GM19328 (cell line): ENCODE measurements at regions not wholly inside any gene's neighbourhood (a gene's known extent, or its start where the extent isn't known, plus 50 kb on each side); places are given as distances from the start of the nearest gene placed in this dataset.

Source experiments
- ATAC-seq: cut with Tn5 transposase; IDR thresholded peaks from one replicate; pipeline ENCODE4 v1.9.1; 2021; ENCODE audit warnings: mild to moderate bottlenecking, moderate library complexity; ENCODE audit not compliant: unreplicated experiment

DNA sequence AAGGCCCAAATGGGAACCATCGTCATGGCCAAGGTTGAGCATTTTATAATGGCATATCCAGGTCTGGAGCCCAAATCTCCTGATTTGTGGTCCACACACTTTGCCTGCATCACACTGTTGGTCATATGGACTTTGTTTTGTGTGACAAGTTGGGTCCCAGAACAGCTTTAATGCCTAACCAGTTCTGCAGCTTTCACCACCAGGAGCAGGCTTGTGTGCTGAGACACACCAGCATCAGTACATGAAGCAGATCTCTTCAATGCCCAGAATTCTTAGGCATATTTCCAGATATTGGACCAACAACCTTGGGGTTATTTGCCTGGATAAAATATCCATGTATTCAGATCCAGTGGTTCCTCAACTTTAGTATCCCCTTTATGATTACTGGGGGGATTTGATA lies 371.3 kb downstream of the FBXW7 start:
- no peak for ATAC-seq

DNA sequence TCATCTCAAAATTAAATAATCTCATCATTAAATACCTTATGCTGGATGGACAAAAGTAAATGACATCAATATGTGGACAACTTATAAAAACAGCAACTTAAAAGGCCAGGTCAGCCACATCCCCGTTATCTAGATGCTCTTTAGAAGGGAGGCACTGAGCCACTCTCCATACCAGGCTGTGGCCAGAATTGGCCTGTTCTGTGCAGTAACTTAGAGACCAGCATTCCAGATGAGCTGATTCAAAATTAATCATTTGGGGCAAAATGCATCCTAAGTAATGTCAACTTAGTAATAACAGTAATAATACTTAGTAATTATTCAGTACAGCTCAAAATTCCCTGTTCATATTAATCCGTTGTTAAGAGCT lies 373.6 kb downstream of the FBXW7 start:
- no peak for ATAC-seq

DNA sequence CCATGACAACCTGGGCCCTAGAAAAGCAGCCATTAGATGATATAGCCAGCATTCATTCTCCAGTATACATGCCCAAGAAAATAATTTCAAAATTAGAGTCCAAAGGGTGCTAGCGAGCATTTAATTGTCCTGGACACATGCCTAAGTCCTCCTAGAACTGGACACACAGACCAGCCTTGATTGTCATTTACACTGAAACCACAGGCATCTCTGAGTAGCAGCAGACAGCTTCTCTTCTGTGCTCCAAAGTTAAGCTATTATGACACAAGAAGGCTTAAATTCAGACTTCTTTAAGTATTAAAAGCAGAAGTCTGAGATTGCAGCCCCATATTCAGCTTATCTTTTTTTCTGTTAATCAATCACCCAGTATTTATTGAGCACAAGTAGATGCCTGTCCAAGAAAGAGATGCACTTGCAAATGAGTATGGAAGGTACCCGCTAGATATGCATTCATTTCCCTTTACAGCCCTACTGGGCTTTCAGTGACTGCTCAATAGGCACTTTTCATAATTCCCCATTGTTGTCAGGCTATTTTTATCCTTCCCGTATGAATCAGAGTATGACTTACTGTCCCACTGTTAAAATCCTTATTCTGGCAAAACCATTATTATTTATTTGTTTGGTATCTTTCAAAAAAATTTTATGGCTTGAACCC lies 374.1 kb downstream of the FBXW7 start:
- ATAC-seq: no peak

DNA sequence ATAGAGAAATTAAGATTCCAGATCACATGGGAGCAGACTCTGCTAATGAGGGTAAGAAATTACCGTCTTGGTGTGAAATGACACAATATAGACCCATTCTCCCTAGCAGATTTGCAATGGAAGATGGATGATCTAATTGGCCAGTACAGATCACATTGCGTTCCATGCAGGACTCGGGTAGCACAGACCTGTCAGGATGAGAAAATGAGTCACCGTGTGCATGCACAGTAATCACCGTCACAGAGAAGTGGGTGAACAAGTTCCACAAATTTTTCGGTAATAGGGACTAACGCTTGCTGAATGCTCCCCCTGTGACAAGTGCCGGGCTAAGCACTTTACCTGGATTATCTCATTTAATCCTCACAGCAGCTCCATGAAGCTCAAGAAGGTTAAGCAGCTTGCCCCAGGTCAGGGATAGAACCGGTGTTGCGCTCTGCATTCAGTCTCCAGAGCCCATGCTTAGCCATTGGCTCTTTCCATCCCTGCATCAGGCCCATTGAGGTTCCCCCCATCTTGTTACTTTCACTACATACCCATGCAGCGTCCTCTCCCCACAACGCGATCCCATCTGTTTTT lies 375.6 kb downstream of the FBXW7 start:
- ATAC-seq: no peak

DNA sequence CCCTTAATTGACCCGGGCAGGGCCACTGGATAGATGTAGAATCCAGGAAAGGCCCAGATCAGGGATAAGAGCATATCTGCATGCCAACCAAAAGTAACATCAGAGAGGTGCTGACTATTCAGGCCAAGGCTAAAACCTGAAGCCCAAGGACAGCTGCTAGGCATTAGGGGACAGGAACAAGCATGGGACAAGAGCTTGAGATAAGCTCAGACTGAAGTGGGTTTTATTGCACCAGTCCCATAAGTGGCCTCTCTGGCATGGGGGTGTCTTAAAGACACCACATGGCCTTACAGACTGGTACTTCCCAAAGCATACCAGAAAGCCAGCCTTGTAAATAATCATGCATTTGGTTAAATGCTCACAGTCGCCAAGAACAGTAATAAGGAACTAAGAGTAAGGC lies 376.1 kb downstream of the FBXW7 start:
- ATAC-seq: no peak

DNA sequence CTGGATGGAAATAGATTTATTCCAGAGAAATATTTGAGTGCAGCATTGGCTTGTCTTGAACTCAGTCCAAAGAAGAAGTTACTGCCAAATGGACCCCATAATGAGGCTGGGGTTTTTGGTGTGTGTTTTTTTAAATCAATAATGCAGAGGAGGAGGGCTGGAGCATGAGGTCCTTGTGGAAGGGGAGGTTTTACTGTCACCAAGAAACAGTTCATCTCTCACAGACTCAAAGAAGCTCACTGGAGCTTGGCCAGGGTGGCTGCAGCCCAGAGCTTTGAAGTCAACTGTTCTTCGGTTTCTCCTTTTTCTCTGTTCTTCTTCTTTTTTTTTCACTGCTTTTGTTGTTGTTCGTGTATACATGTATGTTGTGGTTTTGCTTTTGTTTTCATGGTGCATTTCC lies 377.7 kb downstream of the FBXW7 start:
- no peak for ATAC-seq

DNA sequence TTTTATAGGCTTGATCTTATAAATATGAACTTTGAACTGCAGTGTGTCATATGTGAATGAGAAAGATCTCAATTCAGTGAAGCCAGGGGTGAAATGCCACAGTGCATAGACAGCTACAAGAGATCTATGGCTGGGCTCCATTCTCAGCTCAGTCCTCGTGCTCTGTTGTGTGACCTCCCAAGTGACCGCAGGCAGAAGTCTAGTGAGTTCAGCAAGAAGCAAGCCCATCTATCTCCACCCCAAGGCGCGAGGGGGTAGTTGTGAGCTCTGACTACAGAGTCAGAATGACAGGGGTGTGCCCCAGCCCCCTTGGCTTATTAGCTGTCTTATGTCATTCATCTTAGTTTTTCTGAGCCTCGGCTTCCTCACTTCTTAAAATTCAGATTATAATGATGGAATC lies 378.3 kb downstream of the FBXW7 start:
- no peak for ATAC-seq

DNA sequence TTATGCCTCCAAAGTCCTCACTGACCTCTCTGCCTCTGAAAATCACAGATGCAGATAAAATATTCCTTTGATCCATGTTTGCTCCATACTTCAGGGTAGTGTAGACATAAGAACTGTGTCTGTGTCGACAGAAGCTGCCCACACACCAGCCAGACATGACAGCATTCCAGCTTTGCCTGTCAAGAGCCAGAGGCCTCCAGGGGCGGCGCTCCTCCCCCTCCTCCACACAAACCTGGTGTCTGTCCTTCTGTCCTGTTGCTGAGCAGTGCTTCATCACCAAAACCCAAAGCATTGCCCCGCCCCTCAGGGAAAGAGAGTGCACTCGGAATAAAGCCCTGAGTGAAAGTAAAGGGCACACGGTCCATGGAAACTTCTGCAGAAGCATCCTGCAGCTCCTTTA lies 379.4 kb downstream of the FBXW7 start:
- ATAC-seq: no peak

DNA sequence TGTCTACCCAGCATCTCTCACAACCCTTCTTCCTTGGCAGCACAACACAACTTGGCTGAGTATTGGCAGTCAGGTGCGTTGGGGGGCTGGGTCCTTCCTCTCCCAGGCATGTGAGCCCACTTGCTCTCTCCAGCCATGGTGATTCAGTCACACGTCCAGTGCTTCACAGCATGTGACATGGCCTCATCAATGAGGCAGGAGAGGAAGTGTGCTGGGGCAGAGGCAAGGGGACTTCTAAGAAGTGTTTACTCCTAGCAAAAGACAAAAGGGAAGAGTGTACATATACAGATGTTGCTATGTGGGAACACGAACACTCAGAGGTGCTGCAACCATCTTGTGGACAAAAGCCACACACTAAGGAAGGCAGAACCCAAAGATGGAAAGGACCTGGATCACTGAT lies 380.8 kb downstream of the FBXW7 start:
- ATAC-seq: no peak

DNA sequence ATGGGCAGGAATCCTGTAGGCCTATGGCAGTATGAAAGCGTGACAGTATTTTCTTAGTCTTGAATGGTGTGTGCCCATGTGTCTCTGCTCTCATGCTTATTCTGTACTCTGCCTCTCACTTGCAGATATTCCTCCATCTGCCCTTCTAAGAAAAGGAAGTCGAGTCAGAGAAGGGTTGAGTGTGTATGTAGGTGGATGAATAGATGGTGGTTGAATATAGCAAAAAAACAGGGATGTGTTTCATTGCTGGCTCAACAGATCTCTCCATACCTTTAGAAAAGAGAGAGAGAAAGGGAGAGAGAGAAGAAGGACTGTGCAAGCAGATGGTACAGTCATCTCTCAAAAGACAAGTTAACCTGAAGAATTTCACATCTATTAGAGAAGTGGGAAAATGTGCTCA lies 381.5 kb downstream of the FBXW7 start:
- no peak for ATAC-seq

DNA sequence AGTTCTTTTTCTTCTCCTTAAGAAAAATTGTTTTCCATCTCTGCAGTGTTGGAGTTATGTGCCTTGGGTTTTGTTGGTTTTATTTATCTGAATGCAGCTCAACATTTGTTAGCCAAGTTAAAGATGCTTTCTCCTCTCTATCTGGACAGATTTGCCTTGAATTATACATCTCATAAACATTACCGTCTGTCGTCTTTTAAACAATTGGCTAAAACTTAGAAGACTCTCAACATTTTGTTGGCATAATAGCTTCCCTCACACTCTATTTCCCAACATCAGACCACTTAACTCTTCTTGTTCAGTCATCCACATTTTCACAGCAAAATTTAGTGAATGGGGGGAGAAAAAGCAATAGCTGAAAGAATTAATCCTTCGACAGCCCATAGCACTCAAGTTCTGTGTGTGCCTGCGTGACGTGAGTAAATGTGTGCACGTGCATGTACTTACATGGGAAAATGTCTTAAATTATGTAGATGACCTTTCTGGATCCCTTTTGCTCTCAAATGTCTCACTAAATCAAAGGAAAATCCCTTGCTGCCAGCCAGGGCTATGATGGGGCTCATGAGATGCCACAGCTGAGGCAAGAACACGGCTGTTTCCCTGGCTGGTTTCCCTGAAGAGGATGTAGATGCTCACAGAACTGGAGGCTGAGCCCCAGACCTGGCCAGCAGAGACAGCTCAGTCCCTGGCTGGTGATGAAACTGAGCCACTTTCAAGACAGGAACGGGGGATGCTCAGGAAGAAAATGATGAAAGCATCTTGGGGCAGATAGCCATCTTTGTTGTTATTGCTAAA lies 382.2 kb downstream of the FBXW7 start:
- no peak for ATAC-seq

DNA sequence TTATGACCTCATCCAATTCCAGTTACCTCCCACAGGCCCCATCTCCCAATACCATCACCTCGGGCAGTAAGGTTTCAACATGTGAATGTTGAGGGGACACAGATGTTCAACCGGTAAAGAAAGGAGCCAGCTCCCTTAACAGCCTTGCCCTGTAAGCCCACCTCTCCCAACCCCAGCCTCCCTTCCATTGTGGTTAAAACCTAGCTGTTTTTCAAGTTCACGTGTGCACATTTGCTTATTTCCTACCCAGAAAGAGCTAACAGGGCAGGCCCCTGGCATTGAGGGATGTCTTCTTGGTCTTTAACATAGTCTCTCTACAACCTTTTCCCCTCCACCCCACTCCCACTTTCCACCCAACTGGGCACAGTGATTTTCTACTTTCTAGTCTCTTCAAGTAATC lies 385.7 kb downstream of the FBXW7 start:
- no peak for ATAC-seq

DNA sequence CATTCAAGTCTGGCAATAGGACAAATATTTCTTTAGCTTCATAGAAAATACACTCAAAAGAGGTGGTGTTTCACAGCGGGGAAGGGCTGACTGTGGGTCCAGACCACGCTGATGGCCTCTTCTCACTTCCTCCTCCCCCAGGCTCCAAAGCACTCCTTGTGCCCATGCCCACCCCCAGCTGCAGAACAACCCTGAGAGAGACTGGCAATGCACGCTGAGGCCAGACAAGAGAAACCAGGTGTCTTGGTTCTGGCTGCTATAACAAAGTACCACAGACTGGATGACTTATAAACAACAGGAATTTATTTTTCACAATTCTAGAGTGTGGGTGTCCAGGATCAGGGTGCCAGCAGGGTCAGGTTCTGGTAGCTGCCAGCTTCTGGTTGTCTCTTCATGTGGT lies 386.1 kb downstream of the FBXW7 start:
- no peak for ATAC-seq

DNA sequence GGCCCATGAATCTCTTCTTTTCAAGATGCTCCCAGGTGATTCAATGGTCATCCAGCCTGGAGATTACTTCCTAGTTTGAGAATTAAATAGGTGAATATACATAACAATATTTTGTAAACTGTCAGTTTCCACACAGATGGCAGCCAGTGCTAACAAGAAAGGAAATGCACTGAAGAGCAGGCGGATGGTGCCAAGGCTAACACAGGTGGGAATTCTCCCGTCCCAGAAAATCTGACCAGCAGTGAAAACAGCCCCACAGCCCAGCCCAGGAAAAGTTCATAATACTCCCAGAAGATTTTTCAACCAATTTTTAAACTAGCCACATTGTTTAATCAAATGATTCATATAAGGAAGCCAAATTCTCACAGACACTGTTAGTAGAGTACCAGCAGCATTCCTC lies 387.2 kb upstream of the GATB start:
- no peak for ATAC-seq

DNA sequence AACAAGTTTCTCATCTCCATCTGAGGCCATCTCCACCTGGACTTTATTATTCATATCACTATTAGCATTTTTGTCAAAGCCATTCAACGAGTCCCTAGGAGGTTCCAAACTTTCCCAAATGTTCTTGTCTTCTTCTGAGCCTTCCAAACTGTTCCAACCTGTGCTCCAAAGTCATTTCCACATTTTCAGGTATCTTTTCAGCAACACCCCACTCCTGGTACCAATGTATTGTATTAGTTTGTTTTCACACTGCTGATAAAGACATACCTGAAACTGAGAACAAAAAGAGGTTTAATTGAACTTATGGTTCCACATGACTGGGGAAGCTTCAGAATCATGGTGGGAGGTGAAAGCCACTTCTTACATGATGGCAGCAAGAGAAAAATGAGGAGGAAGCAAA lies 385.4 kb upstream of the GATB start:
- ATAC-seq: no peak

DNA sequence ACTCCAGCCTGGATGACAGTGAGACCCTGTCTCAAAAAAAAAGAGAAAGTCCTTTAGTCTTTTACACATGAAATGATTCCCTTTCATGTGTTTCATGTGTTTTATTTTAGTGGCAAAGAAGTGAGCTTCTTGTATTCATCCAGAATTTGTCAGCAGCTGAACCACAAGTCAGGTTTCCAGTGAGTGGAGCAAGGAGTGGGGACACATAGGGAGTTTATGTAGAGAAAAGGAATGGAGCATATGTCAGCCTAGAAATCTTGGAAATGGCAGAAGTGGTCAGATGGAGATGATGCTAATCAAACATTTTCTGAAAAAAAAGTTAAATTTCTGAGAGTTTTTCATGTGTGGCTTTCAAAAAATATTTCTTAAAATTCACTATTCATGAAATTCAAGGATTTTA lies 383.0 kb upstream of the GATB start:
- ATAC-seq: no peak

DNA sequence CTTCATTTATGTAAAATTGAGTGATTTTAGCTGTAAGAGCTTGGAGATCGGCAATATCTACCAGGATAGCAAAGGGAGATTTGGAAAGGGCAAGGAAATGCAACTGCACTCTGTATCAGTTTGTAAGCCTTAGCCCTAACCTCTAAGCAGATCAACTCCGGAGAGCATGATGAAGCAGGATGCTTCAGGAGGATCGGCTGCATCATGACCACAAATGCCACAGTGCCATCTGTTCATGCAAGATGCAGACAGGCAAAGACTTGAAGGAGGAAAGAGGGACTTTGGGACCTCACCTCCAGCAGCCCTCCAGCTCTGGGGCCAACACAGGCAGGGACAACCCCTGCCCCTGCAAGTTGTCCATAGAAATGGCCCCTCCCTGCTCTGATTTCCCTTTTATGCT lies 377.6 kb upstream of the GATB start:
- no peak for ATAC-seq

DNA sequence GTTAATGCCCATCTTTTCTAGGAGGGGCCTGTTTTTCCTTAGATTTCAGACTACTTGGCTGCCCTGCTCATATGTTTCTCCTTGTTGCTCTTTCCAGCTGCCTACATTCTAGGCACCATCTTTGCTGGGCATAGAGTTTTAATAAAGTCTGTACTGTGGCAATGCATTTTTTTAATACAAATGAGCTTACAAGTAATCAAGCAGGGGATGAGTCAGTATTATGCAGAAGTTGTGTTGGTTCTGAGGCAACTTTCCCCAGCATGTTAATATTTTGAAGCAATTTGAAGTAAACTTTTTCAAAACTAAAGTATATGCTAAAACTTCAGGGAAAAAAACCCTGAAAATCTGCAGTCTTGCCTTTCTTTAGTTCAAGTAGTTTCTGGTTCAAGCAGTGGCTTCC lies 372.0 kb upstream of the GATB start:
- ATAC-seq: no peak

DNA sequence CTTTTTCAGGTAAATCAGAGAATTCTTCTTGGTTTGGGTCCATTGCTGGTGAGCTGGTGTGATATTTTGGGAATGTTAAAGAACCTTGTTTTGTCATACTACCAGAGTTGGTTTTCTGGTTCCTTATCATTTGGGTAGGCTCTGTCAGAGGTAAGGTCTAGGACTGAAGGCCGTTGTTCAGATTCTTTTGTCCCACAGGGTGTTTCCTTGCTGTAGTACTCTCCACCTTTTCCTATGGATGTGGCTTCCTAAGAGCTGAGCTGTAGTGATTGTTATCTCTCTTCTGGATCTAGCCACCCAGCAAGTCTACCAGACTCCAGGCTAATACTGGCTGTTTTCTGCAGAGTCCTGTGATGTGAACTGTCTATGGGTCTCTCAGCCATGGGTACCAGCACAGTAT lies 367.5 kb upstream of the GATB start:
- no peak for ATAC-seq

DNA sequence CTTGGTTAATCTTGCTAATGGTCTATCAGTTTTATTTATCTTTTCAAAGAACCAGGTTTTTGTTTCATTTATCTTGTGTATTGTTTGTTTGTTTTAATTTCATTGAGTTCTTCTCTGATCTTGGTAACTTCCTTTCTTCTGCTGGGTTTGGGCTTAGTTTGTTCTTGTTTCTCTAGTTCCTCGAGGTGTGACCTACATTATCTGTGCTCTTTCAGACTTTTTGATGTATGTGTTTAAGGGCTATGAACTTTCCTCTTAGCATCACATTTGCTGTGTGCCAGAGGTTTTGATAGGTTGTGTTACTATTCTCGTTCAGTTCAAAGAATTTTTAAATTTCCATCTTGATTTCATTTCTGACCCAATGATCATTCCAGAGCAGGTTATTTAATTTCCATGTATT lies 365.4 kb upstream of the GATB start:
- no peak for ATAC-seq

DNA sequence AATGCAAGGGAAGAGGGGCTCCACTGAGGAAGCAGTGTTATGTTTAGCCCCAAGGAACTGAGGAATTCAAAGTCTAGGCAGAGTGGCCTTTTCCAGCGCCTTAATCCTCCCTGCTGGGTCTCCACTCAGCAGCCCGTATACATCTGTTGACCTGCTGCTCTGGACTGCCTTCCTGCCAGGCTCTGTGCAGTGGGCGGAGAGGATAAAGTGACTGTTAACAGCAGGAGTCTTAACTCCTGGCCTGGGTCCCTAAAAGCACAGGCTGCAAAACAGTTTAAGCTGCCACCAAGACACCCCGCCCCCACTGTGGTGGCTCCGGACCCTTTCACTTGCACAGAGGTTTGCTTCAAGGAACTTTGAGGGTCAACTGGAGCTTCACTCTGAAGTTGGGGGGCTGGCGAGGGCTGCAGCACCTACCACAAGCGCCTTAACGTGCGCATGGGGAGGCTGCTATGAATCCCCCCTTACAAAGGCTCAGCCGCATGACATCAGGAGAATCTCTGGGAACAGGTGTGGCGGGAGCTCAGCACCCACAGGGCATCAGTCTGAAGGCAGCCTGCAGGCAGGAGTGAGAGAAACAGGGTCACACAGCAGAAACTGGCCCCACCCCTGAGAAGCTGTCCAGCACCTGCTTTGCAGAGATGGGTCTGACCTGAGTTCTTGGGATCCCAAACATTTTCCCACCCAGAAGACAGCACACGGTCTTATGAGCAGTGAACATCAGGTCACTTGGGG lies 358.2 kb upstream of the GATB start:
- ATAC-seq: no peak

DNA sequence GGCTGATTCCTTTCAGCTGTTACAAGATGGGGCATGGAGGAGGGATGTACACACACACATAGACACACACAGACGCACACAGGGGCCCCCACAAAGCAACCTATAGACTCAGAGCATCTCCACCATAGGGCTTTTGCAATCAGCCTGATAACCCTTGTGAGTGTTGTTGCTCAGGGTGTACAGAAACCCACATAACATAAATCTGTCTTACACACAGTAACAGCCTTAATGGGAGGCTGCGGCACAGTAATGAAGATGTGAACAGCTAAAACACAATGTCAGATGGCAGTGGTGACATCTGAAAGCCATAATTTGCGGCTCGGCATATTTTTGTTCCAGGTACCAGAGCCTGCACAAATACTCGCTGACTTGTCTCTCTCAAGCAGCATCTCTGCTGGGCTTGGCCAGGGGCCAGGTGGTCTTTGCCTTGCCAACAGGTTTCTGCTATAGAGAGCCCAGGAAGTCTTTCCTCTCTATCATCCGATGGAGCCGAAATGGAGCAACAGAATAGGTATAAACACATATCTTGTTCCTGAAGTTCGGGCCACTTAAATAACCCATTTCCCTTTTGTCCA lies 357.2 kb upstream of the GATB start:
- no peak for ATAC-seq
